Astrocyte of the cerebellum (primary cell): ENCODE measurements at regions not wholly inside any gene's neighbourhood (a gene's known extent, or its start where the extent isn't known, plus 50 kb on each side); places are given as distances from the start of the nearest gene placed in this dataset.
"Not testable (repeated sequence)": the region's sequence is repeated elsewhere in the genome, so short reads cannot be mapped to it uniquely, and the experiment has no call there.

Source experiments
- DNase-seq: peaks from one replicate; pipeline ENCODE4 v3.0.0-alpha.2; 2011; ENCODE audit warnings: low read depth
- H3K4me3 ChIP-seq: 2 replicates; pipeline ENCODE4 v1.5.1; 2011; ENCODE audit warnings: mild to moderate bottlenecking, low read depth, low read length, moderate library complexity
- in situ Hi-C: cut with HindIII; loops from 2 replicates; pipeline ENCODE4 v1.10.0; 2017; ENCODE audit warnings: low sequenced_read_pairs
- TF ChIP-seq, protein P1 (sequence below): IDR thresholded peaks from 2 replicates; pipeline ENCODE4 v1.5.1; 2012; ENCODE audit warnings: low read length, low read depth, moderate library complexity, mild to moderate bottlenecking; ENCODE audit errors: missing control alignments

DNA sequence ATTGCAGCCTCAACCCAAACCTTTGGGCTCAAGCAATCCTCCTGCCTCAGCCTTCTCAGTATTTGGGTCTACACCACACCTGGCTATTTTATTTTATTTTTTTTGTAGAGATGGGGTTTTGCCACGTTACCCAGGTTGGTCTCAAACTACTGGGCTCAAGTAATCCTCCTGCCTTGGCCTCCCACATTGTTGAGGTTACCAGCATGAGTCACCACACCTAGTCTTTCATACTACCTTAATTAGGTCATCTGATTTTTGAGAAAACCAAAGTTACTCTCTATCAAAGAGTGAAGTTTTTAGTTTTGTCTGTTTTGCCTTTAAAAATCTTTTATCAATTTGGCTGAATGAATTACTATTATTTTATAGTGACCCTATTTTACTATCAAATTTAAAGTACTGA lies 335.6 kb upstream of the LRRC4C start:
- in situ Hi-C loops = no loop called here
- H3K4me3 ChIP-seq = no peak overlapping the region
- no peak for DNase-seq

DNA sequence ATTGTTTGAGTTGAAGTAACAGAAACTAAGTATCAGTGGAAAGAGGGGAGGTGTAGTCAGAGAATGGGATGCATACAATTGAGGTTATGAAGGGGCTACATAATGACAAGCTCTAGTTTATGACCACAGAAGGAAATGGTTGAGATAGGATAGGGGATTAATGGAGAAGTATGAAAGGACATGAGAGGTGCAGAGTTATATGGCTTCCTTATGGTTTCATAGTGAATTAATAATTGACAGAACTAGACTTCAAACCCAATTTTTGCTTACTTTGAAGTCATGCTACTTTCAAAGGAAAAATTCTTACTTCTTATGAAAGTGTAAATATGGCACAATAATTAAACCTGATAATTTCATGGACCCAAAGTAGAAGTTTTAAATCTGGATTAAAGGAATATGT lies 340.3 kb upstream of the LRRC4C start:
- H3K4me3 ChIP-seq = no peak overlapping the region
- in situ Hi-C loops = no loop called here
- TF ChIP-seq, protein P1, sequence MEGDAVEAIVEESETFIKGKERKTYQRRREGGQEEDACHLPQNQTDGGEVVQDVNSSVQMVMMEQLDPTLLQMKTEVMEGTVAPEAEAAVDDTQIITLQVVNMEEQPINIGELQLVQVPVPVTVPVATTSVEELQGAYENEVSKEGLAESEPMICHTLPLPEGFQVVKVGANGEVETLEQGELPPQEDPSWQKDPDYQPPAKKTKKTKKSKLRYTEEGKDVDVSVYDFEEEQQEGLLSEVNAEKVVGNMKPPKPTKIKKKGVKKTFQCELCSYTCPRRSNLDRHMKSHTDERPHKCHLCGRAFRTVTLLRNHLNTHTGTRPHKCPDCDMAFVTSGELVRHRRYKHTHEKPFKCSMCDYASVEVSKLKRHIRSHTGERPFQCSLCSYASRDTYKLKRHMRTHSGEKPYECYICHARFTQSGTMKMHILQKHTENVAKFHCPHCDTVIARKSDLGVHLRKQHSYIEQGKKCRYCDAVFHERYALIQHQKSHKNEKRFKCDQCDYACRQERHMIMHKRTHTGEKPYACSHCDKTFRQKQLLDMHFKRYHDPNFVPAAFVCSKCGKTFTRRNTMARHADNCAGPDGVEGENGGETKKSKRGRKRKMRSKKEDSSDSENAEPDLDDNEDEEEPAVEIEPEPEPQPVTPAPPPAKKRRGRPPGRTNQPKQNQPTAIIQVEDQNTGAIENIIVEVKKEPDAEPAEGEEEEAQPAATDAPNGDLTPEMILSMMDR = no peak
- no peak for DNase-seq

More for the DNA sequence above, 335.6 kb upstream of the LRRC4C start:
- TF ChIP-seq, protein P1 = no peak

DNA sequence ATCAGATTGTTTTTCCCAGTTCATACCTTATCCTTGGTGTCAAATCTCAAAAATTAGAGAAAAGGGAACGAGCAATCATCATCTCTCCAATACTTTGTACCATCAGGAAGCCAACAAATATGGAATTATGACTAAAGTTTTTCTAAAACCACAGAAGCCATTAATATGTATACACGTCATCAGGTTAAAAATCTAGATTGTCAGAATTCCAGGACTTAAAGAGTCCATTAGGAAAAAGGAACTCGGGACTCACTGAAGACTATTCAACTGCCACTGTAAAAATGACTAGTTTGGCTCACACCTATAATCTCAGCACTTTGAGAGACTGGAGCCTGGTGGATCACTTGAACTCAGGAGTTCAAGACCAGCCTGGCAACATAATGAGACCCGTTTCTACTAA lies 344.4 kb upstream of the LRRC4C start:
- TF ChIP-seq, protein P1 = no peak
- in situ Hi-C loops = no loop called here
- no peak overlapping the region for H3K4me3 ChIP-seq
- no peak for DNase-seq

DNA sequence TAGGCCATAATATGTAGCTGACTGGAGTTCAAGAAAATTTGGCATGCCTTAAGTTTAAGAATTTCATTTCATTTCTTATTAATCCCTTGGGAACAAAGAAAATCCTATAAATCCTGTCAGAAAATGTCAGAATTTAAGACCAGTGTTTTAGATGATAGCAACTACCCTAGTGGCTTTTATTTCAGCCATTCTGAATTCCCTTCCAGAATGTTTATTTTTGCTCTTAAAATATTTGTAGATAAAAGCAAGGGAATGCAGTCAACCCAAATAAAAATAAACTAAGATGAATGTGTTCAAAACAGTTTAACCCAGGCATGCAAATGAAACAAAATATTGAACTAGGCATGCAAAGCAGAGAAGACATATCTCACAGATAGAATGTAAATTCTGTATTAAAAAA lies 356.9 kb upstream of the LRRC4C start:
- in situ Hi-C loops = no loop called here
- TF ChIP-seq, protein P1 = no peak
- H3K4me3 ChIP-seq = no peak overlapping the region
- no peak for DNase-seq

DNA sequence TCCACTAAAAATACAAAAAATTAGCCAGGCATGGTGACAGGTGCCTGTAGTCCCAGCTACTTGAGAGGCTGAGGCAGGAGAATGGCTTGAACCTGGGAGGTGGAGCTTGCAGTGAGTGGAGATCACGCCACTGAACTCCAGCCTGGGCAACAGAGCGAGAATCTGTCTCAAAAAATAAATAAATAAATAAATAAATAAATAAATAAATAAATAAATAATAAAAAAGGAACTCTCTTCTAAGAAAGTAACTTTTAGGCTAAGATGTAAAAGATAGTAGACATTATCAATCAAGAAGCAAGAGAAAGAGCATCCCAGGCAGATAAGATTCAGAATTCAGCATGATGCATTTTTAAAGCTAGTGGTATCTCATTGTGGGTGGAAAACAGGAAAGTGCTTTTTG lies 364.8 kb upstream of the LRRC4C start:
- H3K4me3 ChIP-seq, DNase-seq, in situ Hi-C loops: not testable (repeated sequence)

DNA sequence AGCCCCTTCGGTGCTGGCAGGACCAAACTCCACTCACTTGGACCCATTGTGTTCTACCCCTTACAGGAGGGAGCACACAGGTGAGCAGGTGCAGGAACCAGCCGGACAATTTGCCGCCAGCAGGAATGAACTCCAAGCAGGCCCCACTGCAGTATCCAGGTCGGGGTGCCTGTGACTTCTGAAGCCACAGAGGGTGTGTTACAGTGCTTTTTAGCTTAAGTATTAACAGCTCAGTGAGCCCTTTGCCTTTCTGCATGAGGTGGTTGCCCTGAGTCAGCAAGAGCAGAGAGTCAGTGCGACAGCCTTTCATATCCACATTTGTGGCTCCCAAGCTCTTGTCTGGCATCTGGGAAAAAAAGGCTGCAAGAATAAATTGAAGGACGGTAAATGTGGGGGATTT lies 366.6 kb upstream of the LRRC4C start:
- in situ Hi-C loops = no loop called here
- no peak overlapping the region for H3K4me3 ChIP-seq
- no peak for DNase-seq
- TF ChIP-seq, protein P1 = no peak

DNA sequence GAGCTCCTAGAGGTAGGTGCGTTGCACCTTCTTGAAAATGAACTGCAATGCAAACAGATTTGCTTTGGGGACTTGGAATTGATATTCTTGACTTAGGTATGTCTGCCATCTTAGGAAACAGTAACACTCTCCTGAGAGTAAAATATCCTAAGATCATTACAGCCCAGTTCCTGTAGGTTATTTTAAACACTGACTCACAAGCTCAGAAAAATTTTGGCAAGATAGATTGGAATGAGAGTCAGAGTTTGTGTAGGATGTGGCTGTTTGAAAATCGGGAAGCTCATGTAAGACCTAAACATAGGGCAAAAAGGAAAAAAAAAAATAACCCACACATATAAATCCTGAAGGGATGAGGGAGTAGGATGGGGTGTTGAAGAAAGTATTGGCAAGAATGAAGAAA lies 377.0 kb upstream of the LRRC4C start:
- TF ChIP-seq, protein P1 = no peak
- H3K4me3 ChIP-seq = no peak overlapping the region
- in situ Hi-C loops = no loop called here
- DNase-seq = no peak
